Stimulated activated CD8-positive, alpha-beta memory T cell treated with anti-CD3 and anti-CD28 coated beads, Interleukin-15, amount 100 ng/mL, for 48 hours (primary cell): ENCODE measurements at regions not wholly inside any gene's neighbourhood (a gene's known extent, or its start where the extent isn't known, plus 50 kb on each side); places are given as distances from the start of the nearest gene placed in this dataset.

Experiments used
- DNase-seq, 2 donors: peaks; one replicate each; pipeline ENCODE4 v3.0.0-alpha.2; 2020; ENCODE audit warnings: low read depth in 2 of 2

DNA sequence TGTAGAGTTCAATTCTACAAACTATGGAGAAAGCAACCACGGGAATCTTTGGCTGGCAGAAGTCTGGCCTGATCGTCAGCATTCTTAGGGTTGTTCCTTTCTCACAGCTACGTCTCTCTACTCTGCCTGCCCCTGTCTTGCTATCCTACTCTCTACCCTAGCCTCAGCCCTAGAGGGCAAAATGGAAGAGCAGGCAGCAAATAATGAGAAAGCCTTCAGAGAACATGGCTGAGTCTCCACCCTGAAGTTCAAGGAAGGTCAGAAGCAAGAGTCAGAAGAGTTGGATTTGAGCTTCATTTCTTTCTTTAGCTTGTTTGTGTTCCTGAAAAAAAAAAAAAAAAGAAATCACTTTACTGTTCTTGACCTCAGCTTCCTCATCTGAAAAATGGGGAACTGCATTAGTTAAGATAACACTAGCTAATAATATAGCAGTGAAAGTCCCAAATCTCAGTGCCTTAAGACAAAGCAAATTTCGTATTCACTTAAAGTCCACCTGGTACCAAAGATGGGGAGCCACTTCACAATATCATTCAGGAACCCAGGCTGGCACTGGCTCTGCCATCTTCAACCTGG, 50.2 kb upstream of the CCND2 start:
- DNase-seq = no peak

DNA sequence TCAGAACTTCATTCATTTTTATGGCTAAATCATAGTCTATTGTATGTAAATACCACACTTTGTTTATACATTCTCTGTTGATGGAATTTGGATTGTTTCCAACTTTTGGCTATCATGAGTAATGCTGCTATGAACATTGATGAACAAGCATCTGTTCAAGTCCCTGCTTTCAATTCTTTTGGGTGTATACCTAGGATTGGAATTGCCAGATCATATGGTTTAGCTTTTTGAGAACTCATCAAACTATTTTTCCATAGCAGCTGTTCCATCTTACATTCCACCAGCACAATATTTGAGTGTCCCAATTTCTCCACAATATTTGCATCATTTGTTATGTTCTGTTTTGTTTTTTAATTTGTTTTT, 52.3 kb upstream of the CCND2 start:
- no peak for DNase-seq

DNA sequence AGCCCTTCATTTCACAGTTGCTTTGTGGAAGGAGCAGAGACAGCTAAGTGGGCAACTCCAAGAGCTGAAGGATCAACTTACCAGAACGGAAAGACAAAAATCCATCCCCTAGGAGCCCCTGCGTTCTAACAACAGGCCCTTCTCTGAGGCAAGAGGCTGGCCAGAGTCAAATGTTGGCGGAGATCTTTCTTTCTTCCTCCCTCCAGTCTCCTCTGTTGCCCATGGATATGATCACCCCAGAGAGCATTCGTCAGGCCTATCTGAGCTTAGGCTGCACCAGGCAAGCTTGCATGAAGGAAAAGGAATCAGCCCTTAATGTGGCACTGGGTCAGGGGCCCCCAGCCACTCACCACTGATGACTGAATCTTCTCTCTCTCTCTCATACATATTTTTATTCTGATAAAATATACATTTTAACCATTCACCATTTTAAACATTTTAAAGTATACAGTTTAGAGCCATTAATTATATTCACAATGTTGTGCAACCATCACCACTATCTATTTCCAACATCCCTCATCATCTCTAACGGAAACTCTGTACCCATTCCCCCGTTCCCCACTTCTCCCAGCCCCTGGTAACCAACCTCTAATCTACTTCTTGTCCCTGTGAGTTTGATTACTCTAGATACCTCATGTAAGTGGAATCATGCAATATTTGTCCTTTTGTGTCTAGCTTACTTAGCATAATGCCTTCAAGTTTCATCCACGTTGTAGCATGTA, 52.9 kb upstream of the CCND2 start:
- no peak for DNase-seq

DNA sequence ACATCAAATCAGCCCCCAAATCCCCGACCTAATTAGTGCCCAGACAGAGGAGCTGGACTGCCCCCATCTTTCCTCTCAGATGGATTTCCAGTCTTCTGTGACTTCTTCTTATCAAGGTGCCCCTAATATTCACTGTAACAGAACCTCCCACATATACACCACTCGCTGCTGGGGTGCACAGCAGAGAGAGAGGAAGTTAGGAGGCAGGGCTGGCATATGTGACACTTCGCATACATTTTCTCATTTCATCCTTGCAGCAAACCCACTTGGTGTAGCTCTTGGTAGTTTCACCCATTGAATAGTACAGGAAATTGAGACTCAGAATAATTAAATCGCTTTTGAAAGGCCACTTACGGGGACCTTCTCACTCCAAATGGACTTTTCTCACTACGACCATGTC, 56.5 kb upstream of the CCND2 start:
- no peak for DNase-seq

DNA sequence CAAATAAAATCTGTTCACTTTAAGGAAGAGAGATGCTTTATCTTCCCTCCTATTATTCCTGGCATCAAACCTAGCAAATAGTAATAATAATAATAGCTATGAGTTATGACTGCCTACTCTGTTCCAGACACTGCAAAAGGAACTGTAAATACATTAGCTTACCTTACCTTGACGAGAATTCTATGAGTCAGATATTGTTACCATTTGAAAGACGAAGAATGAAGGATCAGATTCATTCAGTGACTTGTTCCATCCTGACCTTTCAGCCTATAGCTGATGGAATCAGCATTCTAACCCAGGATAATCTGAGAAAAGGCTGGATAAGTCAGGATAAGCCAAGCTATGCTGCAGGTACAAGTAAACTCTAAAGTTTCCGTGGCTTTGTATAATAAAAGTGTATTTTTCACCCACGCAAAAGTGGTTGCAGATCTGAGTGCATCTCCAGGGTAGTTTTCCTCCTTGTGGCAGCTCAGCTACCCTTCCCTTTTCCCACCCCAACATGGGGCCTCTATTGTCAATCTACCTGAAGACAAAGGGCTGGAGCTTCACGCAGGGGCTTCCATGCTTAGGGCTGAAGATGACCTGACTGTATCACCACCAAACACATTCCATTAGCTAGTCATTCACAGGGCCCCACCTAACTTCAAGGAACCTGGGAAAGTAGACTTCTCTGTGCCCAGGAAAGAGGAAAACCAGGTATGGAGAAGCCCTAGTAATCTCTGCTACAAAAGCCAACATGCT, 57.2 kb upstream of the CCND2 start:
- DNase-seq = no peak

DNA sequence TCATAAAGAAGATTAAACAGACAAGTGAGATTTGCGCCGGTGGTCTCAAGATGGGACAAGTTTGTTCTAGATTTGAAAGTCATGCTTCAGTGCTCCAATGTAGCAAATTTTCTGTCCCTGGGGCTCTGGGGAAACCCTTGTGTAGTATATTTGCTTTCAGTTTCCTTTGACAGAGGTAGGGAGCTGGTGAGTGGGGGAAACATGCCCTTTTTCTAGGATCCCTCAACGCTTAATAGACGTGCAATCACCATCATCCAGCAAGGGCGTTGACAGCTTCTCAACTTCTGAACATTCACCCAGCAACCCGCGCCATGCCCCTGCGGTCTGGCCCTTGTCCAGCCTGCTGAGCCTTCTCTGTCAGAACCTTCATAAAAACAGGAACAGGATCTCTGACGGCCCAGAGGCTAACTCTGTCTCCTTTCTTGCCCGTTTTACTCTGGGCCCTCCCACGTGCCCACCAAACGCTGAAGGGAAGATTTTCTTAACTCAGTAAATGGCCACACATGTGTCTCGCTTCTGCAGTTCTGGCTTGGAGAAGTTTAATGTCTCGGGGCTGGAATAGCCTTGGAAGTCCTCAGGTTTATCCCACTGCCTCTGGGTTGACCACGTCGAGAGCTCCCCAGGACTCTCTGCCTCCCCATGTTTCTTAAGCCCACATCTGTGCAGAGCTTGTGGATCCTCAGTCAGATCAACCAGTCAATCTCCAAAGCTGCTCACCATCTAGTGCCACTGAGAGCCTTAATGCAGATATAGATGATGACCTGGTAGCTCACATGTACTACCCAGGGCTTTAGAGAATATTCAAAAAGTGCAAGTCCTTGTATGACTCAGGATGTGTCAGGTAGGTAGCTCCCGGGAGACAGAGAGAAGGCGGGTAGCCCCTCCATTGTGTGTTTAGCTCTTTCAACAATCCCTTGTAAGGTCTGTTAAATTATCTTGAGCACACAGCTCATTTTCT, 58.1 kb upstream of the CCND2 start:
- peak; percentile 19 to 20 for DNase-seq

DNA sequence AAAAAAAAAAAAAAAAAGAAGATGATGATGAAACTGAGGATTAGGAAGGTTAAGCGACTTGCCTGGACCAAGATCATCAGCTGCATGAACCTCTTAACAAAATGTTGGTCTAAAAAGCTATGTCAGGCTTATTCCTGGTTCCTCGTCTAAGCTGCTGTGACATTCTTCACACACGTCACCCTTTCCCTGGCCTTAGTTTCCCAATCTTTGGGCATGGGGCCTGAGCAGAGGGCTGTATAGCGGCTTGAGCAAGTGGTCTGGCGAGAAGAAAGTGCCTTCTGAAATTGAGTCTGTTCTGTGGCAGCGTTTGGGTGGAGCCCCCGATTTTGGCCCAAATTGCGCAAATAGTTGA, 58.7 kb upstream of the CCND2 start:
- no peak for DNase-seq

DNA sequence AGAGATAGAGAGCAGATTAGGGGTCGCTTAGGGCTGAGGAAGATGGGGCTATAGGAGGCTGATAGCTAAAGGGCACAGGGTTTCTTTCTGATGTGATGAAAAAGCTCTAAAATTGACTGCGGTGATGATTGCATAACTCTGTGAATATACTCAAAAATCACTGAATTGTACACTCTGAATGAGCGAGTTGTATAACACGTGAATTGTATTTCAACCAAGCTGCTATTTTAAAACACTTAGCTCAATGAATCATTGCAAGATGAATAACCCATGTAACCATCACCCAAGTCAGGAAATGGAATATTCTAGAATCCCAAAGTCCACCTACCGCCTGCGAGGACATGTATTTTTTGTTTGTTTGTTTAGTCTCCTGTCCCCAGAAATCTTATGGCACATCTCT, 60.1 kb upstream of the CCND2 start:
- DNase-seq = no peak

DNA sequence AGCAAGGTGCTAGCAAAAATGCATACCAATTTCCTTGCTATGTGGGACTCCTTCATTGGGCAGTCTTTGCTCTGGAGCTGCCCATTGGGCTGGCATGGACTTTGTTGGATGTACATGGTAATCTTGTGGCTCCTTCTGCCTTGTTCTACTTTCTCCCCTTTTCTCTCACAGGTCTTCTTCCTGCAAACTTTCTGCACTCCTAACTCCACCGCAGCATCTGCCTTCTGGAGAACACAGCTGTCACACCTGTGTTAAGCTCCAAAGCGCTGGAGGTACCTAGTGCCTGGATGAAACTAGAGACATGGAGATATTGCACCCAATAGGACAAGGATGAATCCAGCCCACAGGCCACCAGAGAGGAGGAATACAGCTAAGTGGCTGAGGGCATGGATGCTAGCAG, 60.7 kb upstream of the CCND2 start:
- DNase-seq = no peak

DNA sequence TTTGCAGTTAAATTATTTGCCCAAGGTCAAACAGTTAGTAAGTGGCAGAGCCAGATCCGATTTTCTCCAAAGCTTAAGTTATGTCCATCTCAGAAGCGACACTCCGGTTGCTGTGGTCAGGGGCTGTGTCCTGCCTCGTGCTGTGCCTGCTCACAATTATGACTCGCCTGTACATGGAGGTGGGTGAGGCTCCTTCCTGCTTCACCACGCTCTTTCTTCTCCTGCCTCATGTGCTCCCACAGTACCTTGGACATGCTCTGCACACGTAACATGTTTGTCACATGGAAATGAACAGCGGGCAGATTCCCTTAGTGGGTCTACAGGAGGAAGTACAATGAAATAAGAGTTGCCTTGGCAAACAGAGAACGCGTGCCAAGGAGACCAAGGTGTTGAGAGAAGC, 62.2 kb upstream of the CCND2 start:
- DNase-seq = no peak

DNA sequence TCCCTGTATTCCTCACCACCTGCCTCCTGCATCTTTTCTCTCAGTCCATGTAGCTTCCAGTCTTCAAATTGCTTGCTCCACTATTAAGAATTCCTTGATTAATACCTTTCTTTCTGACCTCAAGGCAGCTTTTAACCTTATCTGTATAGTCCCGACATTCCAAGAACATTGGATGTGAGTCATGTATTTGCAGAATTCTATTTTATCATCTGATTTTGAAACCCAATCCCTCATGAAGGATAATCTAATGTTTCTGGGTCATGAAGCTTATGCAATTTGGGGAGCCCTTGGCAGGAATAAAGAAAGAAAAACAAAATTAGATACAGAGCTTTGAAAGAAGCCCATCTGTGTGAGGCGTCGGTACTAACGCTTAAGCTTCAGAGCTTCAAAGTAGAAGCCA, 63.4 kb upstream of the CCND2 start:
- no peak for DNase-seq

DNA sequence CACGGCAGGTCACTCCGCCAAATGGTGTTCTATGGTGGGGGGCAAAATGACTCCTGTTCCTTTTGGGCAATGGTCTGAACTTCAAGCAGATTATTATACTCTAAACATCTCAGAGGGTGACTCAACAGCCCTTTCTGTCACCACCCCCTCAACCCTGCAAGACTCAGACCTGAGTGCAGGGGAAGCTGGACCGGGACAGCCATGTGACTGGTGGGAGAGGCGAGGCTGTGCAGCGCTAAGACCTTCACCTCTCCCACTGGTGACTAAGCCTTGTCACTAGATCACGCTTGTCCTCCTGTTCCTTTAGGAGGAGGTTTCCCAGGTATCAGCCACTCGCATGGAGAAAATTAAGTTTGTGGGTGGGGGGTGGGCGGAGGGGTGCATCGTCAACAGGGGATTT, 67.1 kb upstream of the CCND2 start:
- DNase-seq = no peak

DNA sequence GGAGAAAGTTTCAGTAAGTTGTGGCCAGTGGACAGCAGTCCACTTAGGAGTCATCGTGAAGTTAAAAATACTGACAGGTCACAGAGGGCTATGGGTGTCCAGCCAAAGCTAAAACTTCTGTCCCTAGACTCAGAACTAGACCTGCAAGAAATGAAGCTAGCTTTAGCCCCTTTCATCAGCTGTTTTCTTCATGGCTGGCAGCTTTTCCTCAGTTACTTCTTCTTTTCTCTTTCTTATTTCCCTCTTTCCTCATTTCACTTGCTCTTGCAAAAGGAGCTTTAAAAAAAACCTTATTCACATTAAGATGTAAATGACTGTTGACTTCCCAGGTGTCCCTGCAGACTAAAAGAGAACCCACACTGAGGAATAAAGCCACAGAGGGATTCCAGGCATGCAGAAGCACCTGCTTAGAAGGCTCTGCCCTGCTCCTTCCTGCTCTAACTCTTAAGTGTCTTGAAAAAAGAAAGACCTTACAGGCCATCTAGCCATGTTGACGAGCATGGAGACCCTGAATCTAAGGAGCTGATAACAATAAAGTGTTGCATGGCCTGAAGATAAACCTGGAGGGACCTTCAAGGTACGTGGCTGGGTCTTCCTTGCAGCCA, 69.7 kb upstream of the CCND2 start:
- DNase-seq = no peak

DNA sequence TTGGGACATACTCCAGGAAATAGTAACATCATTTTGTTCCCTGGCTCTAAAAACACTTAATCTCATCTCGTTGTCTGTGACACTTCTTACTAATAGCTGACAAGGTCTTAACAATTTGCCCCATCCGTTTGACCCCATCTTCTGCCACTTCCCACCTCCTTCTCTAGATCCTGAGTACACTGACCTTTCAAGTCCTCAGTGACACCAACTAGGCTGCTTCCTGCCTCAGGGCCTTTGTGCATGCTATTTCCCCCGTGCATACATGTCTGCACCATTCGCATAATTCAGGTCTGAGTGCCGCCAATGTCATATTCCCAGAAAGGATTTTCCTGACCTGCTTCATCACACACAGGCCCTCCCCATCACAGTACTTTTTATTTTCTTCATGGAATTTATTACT, 70.6 kb upstream of the CCND2 start:
- no peak for DNase-seq

DNA sequence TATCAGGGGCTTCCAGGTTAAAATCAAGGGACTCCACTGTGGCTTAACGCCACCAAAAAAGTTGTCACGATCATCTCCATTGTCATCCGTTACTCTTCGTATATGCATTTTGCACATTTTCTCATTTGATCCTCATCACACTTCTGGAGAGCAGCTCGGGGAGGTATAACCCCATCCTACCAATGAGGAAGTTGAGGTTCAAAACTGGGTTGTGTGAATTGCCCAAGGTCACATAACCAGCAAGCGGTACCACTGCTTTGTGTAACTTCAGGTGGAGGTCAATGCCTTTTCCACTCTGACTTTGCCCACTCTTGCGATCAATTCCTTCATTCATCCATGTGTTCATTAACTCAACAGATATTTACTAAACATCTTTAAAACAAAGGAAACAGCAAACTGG, 71.1 kb upstream of the CCND2 start:
- DNase-seq = no peak

DNA sequence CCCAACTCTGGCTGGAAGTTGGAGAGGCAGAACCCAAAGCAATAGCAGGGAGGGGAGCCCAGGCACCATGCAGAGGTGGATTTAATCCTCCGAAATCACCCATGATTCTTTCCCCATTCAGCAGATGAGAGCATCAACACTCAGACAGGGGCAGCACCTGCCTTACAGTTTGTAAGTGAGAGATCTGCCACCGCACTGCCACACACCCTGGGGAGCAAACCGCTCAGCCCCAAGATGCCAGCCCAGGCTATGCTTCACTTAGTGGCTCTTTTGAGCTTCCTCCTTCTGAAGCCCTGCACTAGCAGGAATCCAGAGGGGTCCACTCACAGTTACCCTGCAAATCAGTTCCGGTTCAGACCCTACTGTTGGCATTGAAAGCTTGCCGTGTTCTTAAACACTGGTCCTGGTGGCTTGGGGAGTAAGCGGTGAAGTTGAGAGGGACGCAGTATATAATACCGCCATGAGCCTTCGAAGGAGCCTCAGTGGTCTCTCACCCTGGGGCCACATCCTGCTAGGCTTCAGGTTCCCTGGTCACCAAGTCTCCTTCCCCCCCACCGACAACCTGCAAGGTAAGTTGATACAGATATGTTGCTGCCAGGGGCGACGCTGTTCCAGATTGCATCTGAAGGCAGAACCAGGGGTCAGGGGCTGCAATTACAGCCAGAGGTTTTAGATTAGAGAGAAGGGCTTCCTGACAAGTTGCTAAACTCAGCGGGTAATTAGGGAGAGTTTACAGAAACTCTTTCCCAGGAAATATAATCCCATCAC, 72.0 kb upstream of the CCND2 start:
- no peak for DNase-seq

DNA sequence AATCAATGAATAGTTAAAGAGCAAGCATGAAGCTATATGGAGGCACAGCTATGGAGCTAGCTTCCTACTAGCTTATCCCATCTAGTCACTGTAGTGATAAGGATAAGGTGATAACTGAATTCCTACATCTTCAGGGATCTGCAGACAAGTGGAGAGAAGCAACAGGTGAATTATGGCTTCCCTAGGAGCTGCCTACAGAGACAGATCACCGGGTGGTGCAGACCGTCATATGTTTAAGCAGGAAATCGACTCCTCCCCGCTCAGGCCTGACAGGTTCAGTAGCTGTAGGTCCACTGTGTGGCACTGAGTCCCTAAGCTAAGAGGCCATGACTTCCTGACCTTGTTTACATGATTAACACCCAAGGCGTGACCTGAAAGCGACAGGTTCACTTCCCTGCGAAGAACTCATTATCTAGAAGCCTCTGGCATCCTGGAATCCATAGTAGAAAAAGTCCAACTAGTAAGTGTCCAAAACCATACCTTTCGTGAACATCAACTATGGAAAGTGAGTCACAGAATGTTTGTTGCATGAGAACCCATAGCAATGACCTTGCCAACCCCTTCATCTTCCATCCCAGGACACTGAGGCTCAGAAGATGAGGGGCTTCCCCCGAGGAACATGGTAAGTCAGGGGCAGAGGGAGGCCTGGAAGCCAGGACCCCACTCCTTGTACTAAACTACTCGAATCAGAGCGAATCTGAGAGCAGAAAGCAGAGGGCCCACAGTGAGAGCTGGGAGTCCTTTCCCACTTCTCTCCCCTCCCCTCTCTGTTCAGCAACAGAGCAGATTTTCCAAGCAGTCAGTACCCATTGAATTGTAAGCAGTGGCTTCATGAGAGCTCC, 75.4 kb upstream of the CCND2 start:
- no peak for DNase-seq

DNA sequence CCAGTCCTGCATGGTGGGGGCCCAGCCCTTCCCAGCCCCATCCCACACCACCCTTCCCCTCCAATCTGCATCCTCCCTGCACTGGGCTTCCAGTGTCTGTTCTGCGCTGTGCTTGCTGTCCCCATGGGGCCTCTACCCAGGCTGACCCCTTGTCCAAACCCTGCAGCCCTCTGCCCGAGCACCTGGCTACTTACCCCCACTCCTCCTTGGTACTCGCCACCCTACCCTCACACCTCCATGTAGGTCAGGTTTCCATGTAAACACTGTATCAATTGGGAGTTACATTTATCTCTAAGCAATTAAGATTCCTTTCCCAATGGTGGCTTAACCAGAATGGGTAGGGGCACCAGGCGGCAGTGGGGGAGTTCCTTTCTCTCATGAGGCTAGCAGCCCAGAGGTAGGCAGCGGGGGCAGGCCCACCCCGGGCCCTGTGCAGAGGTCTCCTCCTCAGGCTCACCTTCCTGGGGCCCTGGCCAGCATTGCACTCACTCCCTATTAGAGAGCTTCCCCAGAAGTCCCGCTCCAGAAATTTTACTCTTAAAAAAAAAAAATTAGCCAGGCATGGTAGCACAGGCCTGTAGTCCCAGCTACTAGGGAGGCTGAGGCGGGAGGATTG, 76.6 kb upstream of the CCND2 start:
- DNase-seq = no peak

DNA sequence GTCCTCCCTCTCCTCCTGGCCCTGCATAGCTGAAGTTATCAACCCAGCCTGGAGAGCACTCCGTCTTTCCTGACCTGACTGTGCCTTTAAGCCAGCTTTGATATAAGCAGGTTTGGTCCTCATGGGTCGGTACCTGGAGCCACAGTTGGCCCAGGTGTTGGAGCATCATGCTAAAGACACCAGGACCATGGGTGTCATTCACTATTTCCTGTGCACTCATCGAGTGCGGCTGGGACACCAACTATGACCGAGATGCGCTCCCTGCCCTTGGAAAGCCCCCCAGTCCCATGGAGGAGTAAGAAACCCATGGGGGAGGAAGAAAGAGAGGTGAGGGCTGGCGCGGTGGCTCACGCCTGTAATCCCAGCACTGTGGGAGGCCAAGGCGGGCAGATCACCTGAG, 78.9 kb upstream of the CCND2 start:
- no peak for DNase-seq

DNA sequence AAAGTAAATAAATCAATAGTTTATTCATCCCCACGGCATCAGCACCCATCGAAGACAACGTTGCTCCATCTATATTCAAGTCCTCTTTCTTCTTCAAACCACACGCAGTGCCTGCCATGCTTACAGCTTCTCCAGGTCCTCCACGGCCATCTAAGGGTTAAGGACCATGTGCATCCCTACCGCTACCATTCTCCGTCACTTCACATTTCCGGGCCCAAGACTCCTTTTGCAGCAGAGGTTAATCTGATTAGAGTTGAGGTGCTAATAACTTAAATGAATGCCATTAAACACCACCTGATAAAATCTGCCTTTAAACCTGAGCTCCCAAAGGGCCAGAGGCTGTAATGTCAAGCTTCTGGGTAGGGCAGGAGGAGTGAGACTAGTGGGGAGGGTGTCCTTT, 79.7 kb upstream of the CCND2 start:
- DNase-seq = no peak
